DMS153 treated with DMSO at 0.1 percent for 48 hours (cell line): ENCODE measurements at regions not wholly inside any gene's neighbourhood (a gene's known extent, or its start where the extent isn't known, plus 50 kb on each side); places are given as distances from the start of the nearest gene placed in this dataset.
"Not testable (repeated sequence)": the region's sequence is repeated elsewhere in the genome, so short reads cannot be mapped to it uniquely, and the experiment has no call there.

Source experiments
- DNase-seq: peaks from one replicate; lab custom pipeline; 2025; ENCODE audit not compliant: unreplicated experiment; lab: John Stamatoyannopoulos, UW

GRCh38 chr2:45119855-45120254 lies 110.6 kb upstream of the SIX2 start:
- no peak for DNase-seq

GRCh38 chr2:45119038-45119437 lies 109.8 kb upstream of the SIX2 start:
- no peak for DNase-seq

GRCh38 chr2:45117383-45117782 lies 108.1 kb upstream of the SIX2 start:
- no peak for DNase-seq

GRCh38 chr2:45115181-45115580 lies 105.9 kb upstream of the SIX2 start:
- DNase-seq: no peak

- DNase-seq: no peak
Observed at GRCh38 chr2:45114221-45114955, 105.1 kb upstream of the SIX2 start.

- no peak for DNase-seq
Observed at GRCh38 chr2:45112750-45113149, 103.5 kb upstream of the SIX2 start.

- no peak for DNase-seq
Observed at GRCh38 chr2:45105050-45105582, 95.9 kb upstream of the SIX2 start.

GRCh38 chr2:45104429-45104828 lies 95.2 kb upstream of the SIX2 start:
- DNase-seq: no peak

GRCh38 chr2:45103351-45104345 lies 94.4 kb upstream of the SIX2 start:
- no peak for DNase-seq

GRCh38 chr2:45102579-45103117 lies 93.4 kb upstream of the SIX2 start:
- no peak for DNase-seq

- no peak for DNase-seq
Observed at GRCh38 chr2:45102141-45102540, 92.9 kb upstream of the SIX2 start.

GRCh38 chr2:45096996-45097395 lies 87.7 kb upstream of the SIX2 start:
- no peak for DNase-seq

GRCh38 chr2:45096038-45096437 lies 86.8 kb upstream of the SIX2 start:
- not testable (repeated sequence) for DNase-seq

- no peak for DNase-seq
Observed at GRCh38 chr2:45093663-45094062, 84.4 kb upstream of the SIX2 start.

GRCh38 chr2:45093181-45093580 lies 83.9 kb upstream of the SIX2 start:
- no peak for DNase-seq

GRCh38 chr2:45089554-45090261 lies 80.5 kb upstream of the SIX2 start:
- no peak for DNase-seq

GRCh38 chr2:45085487-45085886 lies 76.2 kb upstream of the SIX2 start:
- DNase-seq: no peak

- DNase-seq: no peak
Observed at GRCh38 chr2:45084361-45085020, 75.2 kb upstream of the SIX2 start.

- DNase-seq: no peak
Observed at GRCh38 chr2:45083175-45083574, 73.9 kb upstream of the SIX2 start.

- DNase-seq: no peak
Observed at GRCh38 chr2:45074713-45075112, 65.5 kb upstream of the SIX2 start.
